HCT116 (cell line): ENCODE measurements at regions not wholly inside any gene's neighbourhood (a gene's known extent, or its start where the extent isn't known, plus 50 kb on each side); places are given as distances from the start of the nearest gene placed in this dataset.

ENCODE experiments used
- ATAC-seq: fragments of 200-7000 bp; cut with Tn5 transposase; 2 replicates; pipeline ENCODE4 v1.9.1; 2020; ENCODE audit warnings: mild to moderate bottlenecking, moderate library complexity
- BruUV-seq: library from RNA; stranded (reverse); fragments of 400-500 nt; replicated peaks from 2 replicates; lab custom pipeline; 2021; lab: Mats Ljungman, UMichigan
- CTCF ChIA-PET: fragments of 300-600 bp; sonication (Branson Sonifier 250); formaldehyde crosslinking; loops from one replicate; lab custom pipeline; 2021; ENCODE audit warnings: antibody characterized with exemption; lab: Charles Lee
- POLR2A ChIA-PET: fragments of 300-600, 350-600 bp; sonication (Branson Sonifier 250); formaldehyde crosslinking; loops from one replicate; lab custom pipeline; 2021; ENCODE audit warnings: antibody characterized with exemption; lab: Charles Lee
- RAD21 ChIA-PET, 2 experiments: fragments of 300-600 bp; sonication (Branson Sonifier 250); formaldehyde crosslinking; loops; one replicate each; lab custom pipeline; 2023; ENCODE audit warnings: low total read pairs in 2 of 2; ENCODE audit not compliant: uncharacterized antibody in 2 of 2, unreplicated experiment in 2 of 2, low non-redundant PET in 1 of 2; lab: Charles Lee
- DNase-seq: peaks from one replicate; pipeline ENCODE4 v3.0.0-alpha.2; 2010; ENCODE audit warnings: low read depth, low spot score
- H2AFZ ChIP-seq: fragments of 200-600 bp; shearing (Covaris generic), sonication (generic); 2 replicates; pipeline ENCODE4 v1.6.1; 2017; ENCODE audit warnings: low read depth, mixed run types, mixed read lengths, antibody characterized with exemption, low read length; ENCODE audit not compliant: poor library complexity, severe bottlenecking
- H3K27ac ChIP-seq: 2 replicates; pipeline ENCODE4 v1.5.1; 2012; ENCODE audit warnings: low read depth, low read length
- H3K27me3 ChIP-seq: fragments of 200-600 bp; sonication (generic); 2 replicates; pipeline ENCODE4 v1.6.1; 2016; ENCODE audit warnings: mixed run types, low read length, mixed read lengths; ENCODE audit not compliant: insufficient read depth
- H3K36me3 ChIP-seq, 2 experiments: fragments of 200-500 bp in 1 of 2; fragments of 200-600 bp in 1 of 2; sonication (Bioruptor generic) in 1 of 2; sonication (generic) in 1 of 2; 2 replicates each; pipeline versions ENCODE4 v1.5.1 to v1.6.1; 2014 to 2016; ENCODE audit warnings: low read length in 2 of 2, inconsistent platforms in 1 of 2, mixed read lengths in 1 of 2, mixed run types in 1 of 2; ENCODE audit not compliant: insufficient read depth in 2 of 2, control insufficient read depth in 1 of 2
- H3K4me1 ChIP-seq, 2 experiments: fragments of 200-600 bp in 1 of 2; sonication (generic) in 1 of 2; 2 replicates each; pipeline versions ENCODE4 v1.5.1 to v1.6.1; 2012 to 2017; ENCODE audit warnings: low read length in 2 of 2, inconsistent platforms in 1 of 2, mild to moderate bottlenecking in 1 of 2, mixed read lengths in 1 of 2, mixed run types in 1 of 2, moderate library complexity in 1 of 2; ENCODE audit not compliant: insufficient read depth in 2 of 2, control insufficient read depth in 1 of 2
- H3K4me2 ChIP-seq: fragments of 200-600 bp; sonication (generic); 2 replicates; pipeline ENCODE4 v1.6.1; 2017; ENCODE audit warnings: mixed run types, low read length, mixed read lengths
- H3K4me3 ChIP-seq, 2 experiments: fragments of 200-600 bp in 1 of 2; sonication (generic) in 1 of 2; replicated peaks in 1 of 2; 2 replicates each; pipeline ENCODE4 v1.5.1; 2011 to 2016; ENCODE audit warnings: low read length in 2 of 2, control low read depth in 1 of 2, low read depth in 1 of 2, mild to moderate bottlenecking in 1 of 2, mixed read lengths in 1 of 2, mixed run types in 1 of 2
- H3K79me2 ChIP-seq: fragments of 200-600 bp; sonication (generic); 2 replicates; pipeline ENCODE4 v1.6.1; 2017; ENCODE audit warnings: mild to moderate bottlenecking, mixed run types, low read length, moderate library complexity, mixed read lengths; ENCODE audit not compliant: insufficient read depth
- H3K9ac ChIP-seq: fragments of 200-600 bp; sonication (generic); 2 replicates; pipeline ENCODE4 v1.6.1; 2016; ENCODE audit warnings: low read length, mixed read lengths
- H3K9me2 ChIP-seq: fragments of 200-600 bp; sonication (generic), shearing (Covaris generic); 2 replicates; pipeline ENCODE4 v1.6.1; 2017; ENCODE audit warnings: mixed run types, mild to moderate bottlenecking, moderate library complexity; ENCODE audit not compliant: insufficient read depth
- H3K9me3 ChIP-seq, 2 experiments: fragments of 200-500 bp in 1 of 2; fragments of 200-600 bp in 1 of 2; sonication (Bioruptor generic) in 1 of 2; sonication (generic) in 1 of 2; 2 replicates each; pipeline ENCODE4 v1.6.1; 2014 to 2017; ENCODE audit warnings: low read length in 2 of 2, mixed read lengths in 2 of 2, inconsistent platforms in 1 of 2, low read depth in 1 of 2, mild to moderate bottlenecking in 1 of 2, mixed run types in 1 of 2, moderate library complexity in 1 of 2; ENCODE audit not compliant: control insufficient read depth in 1 of 2, insufficient read depth in 1 of 2
- H4K20me1 ChIP-seq: fragments of 200-600 bp; sonication (generic), shearing (Covaris generic); 2 replicates; pipeline ENCODE4 v1.6.1; 2017; ENCODE audit warnings: mixed run types, mild to moderate bottlenecking, moderate library complexity; ENCODE audit not compliant: insufficient read depth
- CBX3 ChIP-seq: IDR thresholded peaks from 2 replicates; pipeline ENCODE4 v1.6.1; 2012; ENCODE audit warnings: low read depth
- CTCF ChIP-seq, 3 experiments: fragments of 200-600 bp in 1 of 3; sonication (generic) in 1 of 3; IDR thresholded peaks in 2 of 3; conservative IDR thresholded peaks in 1 of 3; 2 replicates each; pipeline ENCODE4 v1.5.1; 2012 to 2017; ENCODE audit warnings: low read depth in 2 of 3, low read length in 2 of 3, antibody characterized with exemption in 1 of 3, borderline replicate concordance in 1 of 3, control low read depth in 1 of 3, mild to moderate bottlenecking in 1 of 3, mixed read lengths in 1 of 3, mixed run types in 1 of 3, moderate library complexity in 1 of 3; ENCODE audit not compliant: insufficient read depth in 1 of 3
- EGR1 ChIP-seq: IDR thresholded peaks from 2 replicates; pipeline ENCODE4 v1.6.1; 2012; ENCODE audit warnings: low read depth
- EZH2 ChIP-seq: fragments of 200-600 bp; sonication (generic); IDR thresholded peaks from 2 replicates; pipeline ENCODE4 v1.6.1; 2017; ENCODE audit warnings: antibody characterized with exemption, mixed run types
- FOSL1 ChIP-seq: IDR thresholded peaks from 2 replicates; pipeline ENCODE4 v1.6.1; 2012; ENCODE audit warnings: low read depth
- JUND ChIP-seq: IDR thresholded peaks from 2 replicates; pipeline ENCODE4 v1.6.1; 2012
- POLR2A ChIP-seq: IDR thresholded peaks from 2 replicates; pipeline ENCODE4 v1.7.0; 2011; ENCODE audit warnings: borderline replicate concordance; ENCODE audit not compliant: insufficient read depth, insufficient read length; ENCODE audit errors: extremely low read depth
- POLR2AphosphoS5 ChIP-seq: IDR thresholded peaks from 2 replicates; pipeline ENCODE4 v1.6.1; 2011; ENCODE audit warnings: mild to moderate bottlenecking, low read depth, low read length, moderate library complexity
- RAD21 ChIP-seq: IDR thresholded peaks from 2 replicates; pipeline ENCODE4 v1.6.1; 2012; ENCODE audit warnings: low read depth, mild to moderate bottlenecking
- REST ChIP-seq: IDR thresholded peaks from 2 replicates; pipeline ENCODE4 v1.6.1; 2012; ENCODE audit warnings: low read depth
- SRF ChIP-seq: IDR thresholded peaks from 2 replicates; pipeline ENCODE4 v1.6.1; 2012; ENCODE audit warnings: low read depth
- TCF7L2 ChIP-seq: IDR thresholded peaks from 2 replicates; pipeline ENCODE4 v1.7.0; 2011; ENCODE audit warnings: borderline replicate concordance, inconsistent platforms; ENCODE audit not compliant: insufficient read depth, insufficient read length; ENCODE audit errors: extremely low read depth
- YY1 ChIP-seq: IDR thresholded peaks from 2 replicates; pipeline ENCODE4 v1.6.1; 2011; ENCODE audit warnings: low read length, low read depth, moderate library complexity, mild to moderate bottlenecking; ENCODE audit not compliant: insufficient replicate concordance; ENCODE audit errors: extremely low read depth
- intact Hi-C: fragments of 100-400 bp; cut with micrococcal nuclease; formaldehyde crosslinking; loops from 2 replicates; pipeline ENCODE4 v1.10.0; 2022
- TF ChIP-seq, protein P1 (sequence below): IDR thresholded peaks from 2 replicates; pipeline ENCODE4 v1.6.1; 2012
- TF ChIP-seq, protein P2 (sequence below): IDR thresholded peaks from 2 replicates; pipeline ENCODE4 v1.6.1; 2011; ENCODE audit warnings: mild to moderate bottlenecking, low read length, moderate library complexity; ENCODE audit not compliant: insufficient replicate concordance; ENCODE audit errors: extremely low read depth

GRCh38 chr12:48285751-48286650 is 64.7 kb downstream of the ZNF641 start:
- no peaks in the 10 kb centered on the region for H3K79me2 ChIP-seq
- ChIA-PET RAD21 (no interaction called here), POLR2A (no interaction called here), CTCF (interaction anchor here (1.0 to 1.8 kb wide), 2 partner anchors 168 to 332 kb away, joined by 3 to 4 read pairs; no protein-coding TSS in a partner anchor)
- peak overlapping the region; percentile 49 for H2AFZ ChIP-seq
- no peak overlapping the region for H3K4me2 ChIP-seq
- ATAC-seq = peak; percentile 63
- no TSS peak for BruUV-seq
- H3K9ac ChIP-seq = no peak overlapping the region
- H3K9me2 ChIP-seq = no peaks in the 10 kb centered on the region
- no peak for DNase-seq
- H3K9me3 ChIP-seq = no peaks in the 10 kb centered on the region
- no peak for TF ChIP-seq FOSL1
- TF ChIP-seq EZH2 = no peak
- no peak for TF ChIP-seq CTCF (IDR thresholded peaks at IDR 0.05 in 2 of 3, conservative IDR thresholded peaks at IDR 0.05 in 1 of 3; ENCODE audit: borderline replicate concordance in 1 of 3, insufficient read depth in 1 of 3, low read depth in 2 of 3, low read length in 2 of 3)
- no peak for TF ChIP-seq POLR2AphosphoS5
- TF ChIP-seq RAD21 = no peak
- no peak for TF ChIP-seq CBX3
- TF ChIP-seq, protein P1, sequence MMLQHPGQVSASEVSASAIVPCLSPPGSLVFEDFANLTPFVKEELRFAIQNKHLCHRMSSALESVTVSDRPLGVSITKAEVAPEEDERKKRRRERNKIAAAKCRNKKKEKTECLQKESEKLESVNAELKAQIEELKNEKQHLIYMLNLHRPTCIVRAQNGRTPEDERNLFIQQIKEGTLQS = no peak
- no peak for TF ChIP-seq YY1
- no peak for TF ChIP-seq SRF
- TF ChIP-seq TCF7L2 = no peak
- TF ChIP-seq EGR1 = no peak
- TF ChIP-seq POLR2A = no peak
- no peak for TF ChIP-seq REST
- TF ChIP-seq, protein P2, sequence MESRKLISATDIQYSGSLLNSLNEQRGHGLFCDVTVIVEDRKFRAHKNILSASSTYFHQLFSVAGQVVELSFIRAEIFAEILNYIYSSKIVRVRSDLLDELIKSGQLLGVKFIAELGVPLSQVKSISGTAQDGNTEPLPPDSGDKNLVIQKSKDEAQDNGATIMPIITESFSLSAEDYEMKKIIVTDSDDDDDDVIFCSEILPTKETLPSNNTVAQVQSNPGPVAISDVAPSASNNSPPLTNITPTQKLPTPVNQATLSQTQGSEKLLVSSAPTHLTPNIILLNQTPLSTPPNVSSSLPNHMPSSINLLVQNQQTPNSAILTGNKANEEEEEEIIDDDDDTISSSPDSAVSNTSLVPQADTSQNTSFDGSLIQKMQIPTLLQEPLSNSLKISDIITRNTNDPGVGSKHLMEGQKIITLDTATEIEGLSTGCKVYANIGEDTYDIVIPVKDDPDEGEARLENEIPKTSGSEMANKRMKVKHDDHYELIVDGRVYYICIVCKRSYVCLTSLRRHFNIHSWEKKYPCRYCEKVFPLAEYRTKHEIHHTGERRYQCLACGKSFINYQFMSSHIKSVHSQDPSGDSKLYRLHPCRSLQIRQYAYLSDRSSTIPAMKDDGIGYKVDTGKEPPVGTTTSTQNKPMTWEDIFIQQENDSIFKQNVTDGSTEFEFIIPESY = no peak
- TF ChIP-seq JUND = no peak
- no peaks in the 10 kb centered on the region for H3K36me3 ChIP-seq
- H4K20me1 ChIP-seq = no peaks in the 10 kb centered on the region
- H3K27me3 ChIP-seq = no peaks in the 10 kb centered on the region
- H3K27ac ChIP-seq = no peak overlapping the region
- H3K4me3 ChIP-seq = no peak overlapping the region
- no peaks in the 10 kb centered on the region for H3K4me1 ChIP-seq
- intact Hi-C loops = loop anchor here (10.0 kb wide), 1 partner anchor 169 kb away; no protein-coding TSS in a partner anchor
